Stimulated activated CD4-positive, alpha-beta T cell treated with anti-CD3 and anti-CD28 coated beads, Interleukin-1b, Interleukin-23, amount 100 ng/mL, for 48 hours (primary cell): ENCODE measurements at regions not wholly inside any gene's neighbourhood (a gene's known extent, or its start where the extent isn't known, plus 50 kb on each side); places are given as distances from the start of the nearest gene placed in this dataset.
"Not testable (repeated sequence)": the region's sequence is repeated elsewhere in the genome, so short reads cannot be mapped to it uniquely, and the experiment has no call there.

Experiments used
- DNase-seq: peaks from one replicate; pipeline ENCODE4 v3.0.0-alpha.2; 2020

GRCh38 chr22:35186492-35186891 is 70.8 kb upstream of the HMGXB4 start:
- no peak for DNase-seq

GRCh38 chr22:35188930-35189329 is 68.4 kb upstream of the HMGXB4 start:
- not testable (repeated sequence) for DNase-seq

GRCh38 chr22:35189559-35189958 is 67.7 kb upstream of the HMGXB4 start:
- DNase-seq, result no peak

GRCh38 chr22:35191412-35191811 is 65.9 kb upstream of the HMGXB4 start:
- DNase-seq, result no peak

GRCh38 chr22:35192129-35192918 is 65.0 kb upstream of the HMGXB4 start:
- no peak for DNase-seq

GRCh38 chr22:35195226-35195625 is 62.1 kb upstream of the HMGXB4 start:
- DNase-seq, result no peak

GRCh38 chr22:35195821-35196220 is 61.5 kb upstream of the HMGXB4 start:
- no peak for DNase-seq

- DNase-seq, result no peak
Observed at GRCh38 chr22:35197071-35197470, 60.2 kb upstream of the HMGXB4 start.

GRCh38 chr22:35197886-35198285 is 59.4 kb upstream of the HMGXB4 start:
- no peak for DNase-seq

- DNase-seq, result no peak
Observed at GRCh38 chr22:35198738-35199137, 58.6 kb upstream of the HMGXB4 start.

- DNase-seq, result no peak
Observed at GRCh38 chr22:35202376-35202775, 54.9 kb upstream of the HMGXB4 start.

GRCh38 chr22:35203583-35203982 is 53.7 kb upstream of the HMGXB4 start:
- DNase-seq, result no peak

- no peak for DNase-seq
Observed at GRCh38 chr22:35204807-35205775, 52.2 kb upstream of the HMGXB4 start.

GRCh38 chr22:35205961-35206360 is 51.3 kb upstream of the HMGXB4 start:
- no peak for DNase-seq

GRCh38 chr22:35206889-35207288 is 50.4 kb upstream of the HMGXB4 start:
- DNase-seq, result no peak
